Muscle of leg (tissue), 3 donors: ENCODE measurements at regions not wholly inside any gene's neighbourhood (a gene's known extent, or its start where the extent isn't known, plus 50 kb on each side); places are given as distances from the start of the nearest gene placed in this dataset.
A peak's percentile ranks its signal among the peaks of the same experiment; 100 is the strongest.

Experiments
- DNase-seq: peaks from one replicate; pipeline ENCODE4 v3.0.0; 2013
- H3K27ac ChIP-seq: one replicate; pipeline ENCODE4 v1.5.1; 2013; ENCODE audit warnings: mild to moderate bottlenecking, low read length, control low read depth
- H3K27me3 ChIP-seq: one replicate; pipeline ENCODE4 v1.6.1; 2013; ENCODE audit warnings: low read length; ENCODE audit not compliant: control insufficient read depth, insufficient read depth
- H3K36me3 ChIP-seq: one replicate; pipeline ENCODE4 v1.6.1; 2013; ENCODE audit warnings: low read length; ENCODE audit not compliant: control insufficient read depth, insufficient read depth
- H3K4me1 ChIP-seq: one replicate; pipeline ENCODE4 v1.6.1; 2013; ENCODE audit warnings: low read length; ENCODE audit not compliant: control insufficient read depth, insufficient read depth
- H3K4me3 ChIP-seq: one replicate; pipeline ENCODE4 v1.5.1; 2013; ENCODE audit warnings: low read length, control low read depth
- H3K9me3 ChIP-seq: replicated peaks from 2 replicates; pipeline ENCODE4 v1.6.1; 2013; ENCODE audit warnings: low read depth, low read length; ENCODE audit not compliant: control insufficient read depth
- WGBS: methylation state at CpG from one replicate; pipeline ENCODE4 v1.1.5; 2013; ENCODE audit warnings: missing lambda C conversion rate; ENCODE audit not compliant: insufficient coverage; 5-methylcytosine and 5-hydroxymethylcytosine counted together

DNA sequence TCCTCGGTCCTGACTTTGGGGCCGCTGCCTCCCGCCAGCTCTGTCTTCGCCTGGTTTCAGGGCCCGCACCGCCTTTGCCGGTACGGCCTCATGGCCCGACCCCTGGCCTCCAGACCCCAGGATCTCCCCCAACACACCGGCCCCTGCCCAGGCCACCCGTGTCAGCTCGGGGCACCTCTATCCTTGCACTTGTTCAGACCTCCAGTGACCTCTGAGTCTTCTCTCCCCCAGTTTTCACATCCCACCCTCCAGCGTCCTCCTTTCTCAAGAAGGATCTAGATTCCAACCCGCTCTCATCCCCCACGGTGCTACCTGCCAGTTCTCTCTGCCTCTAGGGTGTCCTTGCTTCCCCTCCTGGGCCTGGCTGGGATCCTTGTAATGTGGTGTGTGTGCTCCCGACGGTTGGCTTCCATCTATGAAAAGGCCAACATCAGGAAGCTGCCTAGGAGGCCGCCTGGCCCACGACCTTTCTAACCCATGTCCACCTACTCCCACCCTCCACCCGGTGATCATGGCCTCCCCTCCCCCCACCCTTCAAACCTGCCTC lies 61.1 kb downstream of the SPATA31C2 start:
- WGBS, result 32% methylated on average over 16 of the region's 20 CpGs
- H3K27ac ChIP-seq, result peak overlapping the region; percentile 69
- peaks cover 8% of the 10 kb centered on the region for H3K27me3 ChIP-seq
- peaks cover 11% of the 10 kb centered on the region for H3K4me1 ChIP-seq
- H3K9me3 ChIP-seq, result no peaks in the 10 kb centered on the region
- DNase-seq, result no peak
- peak overlapping the region; percentile 66 for H3K4me3 ChIP-seq
- no peaks in the 10 kb centered on the region for H3K36me3 ChIP-seq

- Histone ChIP-seq H3K27ac (peak overlapping the region; percentile 69), H3K4me1 (peaks cover 11% of the 10 kb centered on the region), H3K9me3 (no peaks in the 10 kb centered on the region), H3K36me3 (no peaks in the 10 kb centered on the region), H3K27me3 (peaks cover 8% of the 10 kb centered on the region), H3K4me3 (peak overlapping the region; percentile 66)
- under 1% methylated on average over 57 of the region's 57 CpGs for WGBS
- DNase-seq, result peak; percentile 90
Measured at GRCh38 chr9:88076286-88077070, 61.8 kb downstream of the SPATA31C2 start.

- Histone ChIP-seq H3K4me3 (peak overlapping the region; percentile 66), H3K9me3 (no peaks in the 10 kb centered on the region), H3K4me1 (peaks cover 11% of the 10 kb centered on the region), H3K27me3 (peaks cover 8% of the 10 kb centered on the region), H3K36me3 (no peaks in the 10 kb centered on the region), H3K27ac (peak overlapping the region; percentile 69)
- DNase-seq, result no peak
- 0% methylated on average over 9 of the region's 12 CpGs for WGBS
Measured at GRCh38 chr9:88075966-88076285, 62.3 kb downstream of the SPATA31C2 start.

DNA sequence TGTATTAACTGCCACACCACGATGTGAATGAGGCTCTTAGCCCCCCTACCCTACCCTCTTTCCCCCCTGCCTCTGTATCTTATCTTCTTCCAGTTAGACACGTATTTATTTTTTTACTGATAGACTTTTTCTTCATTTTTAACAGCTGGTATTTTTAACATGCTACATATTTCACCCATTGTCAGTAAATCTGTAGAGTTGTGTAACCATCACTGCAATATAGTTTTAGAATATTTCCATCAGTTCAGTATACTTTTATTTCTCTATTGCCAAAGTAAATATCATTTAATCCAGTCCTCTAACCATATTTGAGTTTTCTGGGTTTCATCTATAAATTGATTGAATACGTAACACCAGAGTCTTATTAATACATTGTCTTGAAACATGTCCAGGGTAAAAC lies 62.8 kb downstream of the SPATA31C2 start:
- H3K36me3 ChIP-seq, result no peaks in the 10 kb centered on the region
- no peak overlapping the region for H3K27ac ChIP-seq
- peaks cover 8% of the 10 kb centered on the region for H3K27me3 ChIP-seq
- WGBS, result no CpG with 5 or more reads among the region's 3 CpGs
- H3K4me3 ChIP-seq, result peak overlapping the region; percentile 66
- H3K4me1 ChIP-seq, result peaks cover 11% of the 10 kb centered on the region
- H3K9me3 ChIP-seq, result no peaks in the 10 kb centered on the region
- no peak for DNase-seq

GRCh38 chr9:88074931-88075330 lies 63.3 kb downstream of the SPATA31C2 start:
- WGBS, result no CpG with 5 or more reads among the region's 5 CpGs
- no peak overlapping the region for H3K4me3 ChIP-seq

GRCh38 chr9:88072831-88073375 lies 65.4 kb downstream of the SPATA31C2 start:
- no CpG with 5 or more reads among the region's 2 CpGs for WGBS
- Histone ChIP-seq H3K9me3 (no peaks in the 10 kb centered on the region), H3K27ac (no peak overlapping the region), H3K27me3 (peaks cover 5% of the 10 kb centered on the region), H3K4me3 (no peak overlapping the region), H3K36me3 (no peaks in the 10 kb centered on the region), H3K4me1 (peaks cover 11% of the 10 kb centered on the region)
- DNase-seq, result no peak

More at GRCh38 chr9:88074931-88075330, 63.3 kb downstream of the SPATA31C2 start:
- Histone ChIP-seq H3K9me3 (no peaks in the 10 kb centered on the region), H3K36me3 (no peaks in the 10 kb centered on the region), H3K27ac (no peak overlapping the region), H3K27me3 (peaks cover 8% of the 10 kb centered on the region), H3K4me1 (peaks cover 11% of the 10 kb centered on the region)
- DNase-seq, result no peak

DNA sequence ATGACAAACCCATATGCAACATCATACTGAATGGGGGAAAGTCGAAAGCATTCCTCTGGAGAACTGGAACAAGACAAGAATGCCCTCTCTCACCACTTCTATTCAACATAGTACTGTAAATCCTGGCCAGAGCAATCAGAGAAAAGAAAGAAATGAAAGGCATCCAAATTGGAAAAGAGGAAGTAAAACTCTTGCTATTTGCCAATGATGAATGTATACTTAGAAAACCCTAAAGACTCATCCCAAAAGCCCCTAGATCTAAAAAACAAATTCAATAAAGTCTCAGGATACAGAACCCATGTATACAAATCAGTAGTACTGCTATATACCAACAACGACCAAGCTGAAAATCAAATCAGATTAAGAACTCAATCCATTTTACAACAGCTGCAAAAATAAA lies 66.9 kb downstream of the SPATA31C2 start:
- no peaks in the 10 kb centered on the region for H3K9me3 ChIP-seq
- H3K36me3 ChIP-seq, result no peaks in the 10 kb centered on the region
- WGBS, result no CpG with 5 or more reads among the region's 2 CpGs
- no peak overlapping the region for H3K4me3 ChIP-seq
- H3K4me1 ChIP-seq, result peaks cover 3% of the 10 kb centered on the region
- peaks cover 5% of the 10 kb centered on the region for H3K27me3 ChIP-seq
- no peak overlapping the region for H3K27ac ChIP-seq
- no peak for DNase-seq

DNA sequence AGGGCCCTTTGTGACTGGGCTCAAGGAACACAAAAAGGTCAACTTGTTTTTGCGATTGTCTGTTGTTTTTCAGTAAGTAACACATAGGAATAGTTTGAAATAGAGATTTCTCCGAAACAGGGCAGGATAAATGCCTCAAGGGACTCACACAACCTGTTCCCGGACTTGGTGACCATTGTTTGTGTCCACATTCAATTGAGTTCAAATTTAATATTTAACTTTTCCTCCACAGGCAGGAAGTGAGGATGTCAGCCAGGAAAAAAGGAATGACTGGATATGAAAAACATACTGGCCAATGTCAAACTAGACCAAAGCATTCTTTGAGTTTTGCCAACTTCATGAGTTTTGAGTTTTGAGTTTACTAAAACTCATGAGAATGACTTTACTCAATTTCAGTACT lies 72.7 kb downstream of the SPATA31C2 start:
- no peak overlapping the region for H3K4me3 ChIP-seq
- H3K9me3 ChIP-seq, result no peaks in the 10 kb centered on the region
- no peaks in the 10 kb centered on the region for H3K27me3 ChIP-seq
- H3K4me1 ChIP-seq, result no peaks in the 10 kb centered on the region
- no CpG with 5 or more reads among the region's 3 CpGs for WGBS
- H3K36me3 ChIP-seq, result no peaks in the 10 kb centered on the region
- DNase-seq, result no peak
- H3K27ac ChIP-seq, result no peak overlapping the region

GRCh38 chr9:88064554-88064953 lies 73.7 kb downstream of the SPATA31C2 start:
- no peaks in the 10 kb centered on the region for H3K36me3 ChIP-seq
- H3K4me1 ChIP-seq, result no peaks in the 10 kb centered on the region
- H3K27me3 ChIP-seq, result no peaks in the 10 kb centered on the region
- WGBS, result no CpG with 5 or more reads among the region's 4 CpGs
- no peak overlapping the region for H3K4me3 ChIP-seq
- no peak for DNase-seq
- H3K9me3 ChIP-seq, result no peaks in the 10 kb centered on the region
- no peak overlapping the region for H3K27ac ChIP-seq

GRCh38 chr9:88060746-88061145 lies 77.5 kb downstream of the SPATA31C2 start:
- H3K36me3 ChIP-seq, result no peaks in the 10 kb centered on the region
- DNase-seq, result no peak
- WGBS, result 90% methylated on average over 7 of the region's 7 CpGs
- no peaks in the 10 kb centered on the region for H3K9me3 ChIP-seq
- H3K4me1 ChIP-seq, result no peaks in the 10 kb centered on the region
- H3K4me3 ChIP-seq, result no peak overlapping the region
- H3K27me3 ChIP-seq, result no peaks in the 10 kb centered on the region
- H3K27ac ChIP-seq, result no peak overlapping the region
